ENCODE measurements at regions not wholly inside any gene's neighbourhood (a gene's known extent, or its start where the extent isn't known, plus 50 kb on each side); places are given as distances from the start of the nearest gene placed in this dataset.

DNA sequence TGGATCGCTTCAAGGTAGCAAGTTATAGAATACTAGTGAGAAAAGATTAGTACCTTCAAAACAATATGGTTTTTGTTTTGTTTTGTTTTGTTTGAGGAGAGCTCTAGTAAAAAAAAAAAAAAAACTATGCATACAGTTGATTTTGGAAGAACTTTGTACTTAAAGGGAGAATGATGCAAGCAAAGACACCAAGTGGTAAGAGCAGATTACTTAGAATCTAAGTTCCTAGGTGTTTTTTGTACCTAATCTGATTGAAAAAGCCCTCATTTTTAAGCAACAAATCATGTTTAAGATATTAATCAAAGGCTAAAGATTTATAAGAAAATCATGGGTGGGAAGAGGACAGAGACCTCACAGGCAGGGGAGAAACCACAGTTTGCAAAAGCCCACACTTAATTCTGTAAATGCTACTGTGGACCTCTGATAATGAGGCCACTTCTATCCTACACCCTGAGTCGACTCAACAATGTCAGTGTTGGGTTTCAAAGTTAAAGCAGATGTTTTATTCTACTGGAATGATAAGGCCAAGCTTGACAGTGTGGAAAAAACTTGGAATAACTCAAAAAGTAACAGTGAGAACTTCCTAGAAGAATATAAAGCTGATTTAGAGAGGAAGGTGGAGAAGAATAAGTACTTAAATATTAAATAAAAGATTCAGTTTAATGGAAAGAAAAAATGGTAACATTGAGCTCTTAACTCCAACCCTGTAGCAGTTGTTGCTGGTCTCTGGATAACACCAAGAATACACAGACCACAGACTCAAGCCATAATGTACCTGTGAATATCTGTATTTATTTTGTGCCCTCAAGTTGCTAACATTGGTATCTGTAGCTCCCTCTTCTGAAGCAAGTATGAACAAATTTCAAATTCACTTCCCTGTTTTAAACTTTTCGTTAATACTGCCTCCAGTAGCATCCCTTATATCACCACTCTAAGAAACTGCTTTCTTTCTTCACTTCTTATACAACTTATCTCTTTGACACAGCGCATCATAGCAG, 1047.8 kb downstream of the EPHA7 start:
- TF ChIP-seq, protein P1, sequence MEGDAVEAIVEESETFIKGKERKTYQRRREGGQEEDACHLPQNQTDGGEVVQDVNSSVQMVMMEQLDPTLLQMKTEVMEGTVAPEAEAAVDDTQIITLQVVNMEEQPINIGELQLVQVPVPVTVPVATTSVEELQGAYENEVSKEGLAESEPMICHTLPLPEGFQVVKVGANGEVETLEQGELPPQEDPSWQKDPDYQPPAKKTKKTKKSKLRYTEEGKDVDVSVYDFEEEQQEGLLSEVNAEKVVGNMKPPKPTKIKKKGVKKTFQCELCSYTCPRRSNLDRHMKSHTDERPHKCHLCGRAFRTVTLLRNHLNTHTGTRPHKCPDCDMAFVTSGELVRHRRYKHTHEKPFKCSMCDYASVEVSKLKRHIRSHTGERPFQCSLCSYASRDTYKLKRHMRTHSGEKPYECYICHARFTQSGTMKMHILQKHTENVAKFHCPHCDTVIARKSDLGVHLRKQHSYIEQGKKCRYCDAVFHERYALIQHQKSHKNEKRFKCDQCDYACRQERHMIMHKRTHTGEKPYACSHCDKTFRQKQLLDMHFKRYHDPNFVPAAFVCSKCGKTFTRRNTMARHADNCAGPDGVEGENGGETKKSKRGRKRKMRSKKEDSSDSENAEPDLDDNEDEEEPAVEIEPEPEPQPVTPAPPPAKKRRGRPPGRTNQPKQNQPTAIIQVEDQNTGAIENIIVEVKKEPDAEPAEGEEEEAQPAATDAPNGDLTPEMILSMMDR (IDR thresholded peaks at IDR 0.05): no peak
- no peak for TF ChIP-seq POLR2A (IDR thresholded peaks at IDR 0.05)
